ENCODE measurements at regions not wholly inside any gene's neighbourhood (a gene's known extent, or its start where the extent isn't known, plus 50 kb on each side); places are given as distances from the start of the nearest gene placed in this dataset.

DNA sequence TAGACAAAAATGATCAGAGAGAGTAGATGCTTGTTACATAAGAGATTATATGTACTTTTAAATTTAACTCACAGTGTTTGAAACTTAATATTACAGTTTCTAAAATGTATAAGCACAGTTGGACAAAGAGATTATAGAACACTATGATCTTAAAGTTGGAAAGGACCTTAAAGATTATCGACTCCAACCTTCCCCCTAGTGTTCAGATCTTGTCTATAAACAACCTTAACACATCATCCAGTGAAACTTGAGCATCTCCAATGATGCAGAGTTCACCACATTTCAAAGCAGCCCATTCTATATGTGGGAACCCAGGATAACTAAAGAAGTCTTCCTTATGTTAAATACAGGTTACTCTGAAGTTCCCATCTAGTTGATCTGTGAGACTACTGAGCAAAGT is 480.8 kb downstream of the RMST start:
- no peak for TF ChIP-seq BHLHE40 (IDR thresholded peaks at IDR 0.05; ENCODE audit: borderline replicate concordance)
- TF ChIP-seq ELF4 (IDR thresholded peaks at IDR 0.05): no peak
- TF ChIP-seq FOXM1 (IDR thresholded peaks at IDR 0.05; ENCODE audit: borderline replicate concordance): no peak
- TF ChIP-seq ARNT (IDR thresholded peaks at IDR 0.05): no peak
- no peak for TF ChIP-seq FOXA1 (IDR thresholded peaks at IDR 0.05)
- no peak for TF ChIP-seq SP1 (IDR thresholded peaks at IDR 0.05)
